ENCODE measurements at regions not wholly inside any gene's neighbourhood (a gene's known extent, or its start where the extent isn't known, plus 50 kb on each side); places are given as distances from the start of the nearest gene placed in this dataset.

DNA sequence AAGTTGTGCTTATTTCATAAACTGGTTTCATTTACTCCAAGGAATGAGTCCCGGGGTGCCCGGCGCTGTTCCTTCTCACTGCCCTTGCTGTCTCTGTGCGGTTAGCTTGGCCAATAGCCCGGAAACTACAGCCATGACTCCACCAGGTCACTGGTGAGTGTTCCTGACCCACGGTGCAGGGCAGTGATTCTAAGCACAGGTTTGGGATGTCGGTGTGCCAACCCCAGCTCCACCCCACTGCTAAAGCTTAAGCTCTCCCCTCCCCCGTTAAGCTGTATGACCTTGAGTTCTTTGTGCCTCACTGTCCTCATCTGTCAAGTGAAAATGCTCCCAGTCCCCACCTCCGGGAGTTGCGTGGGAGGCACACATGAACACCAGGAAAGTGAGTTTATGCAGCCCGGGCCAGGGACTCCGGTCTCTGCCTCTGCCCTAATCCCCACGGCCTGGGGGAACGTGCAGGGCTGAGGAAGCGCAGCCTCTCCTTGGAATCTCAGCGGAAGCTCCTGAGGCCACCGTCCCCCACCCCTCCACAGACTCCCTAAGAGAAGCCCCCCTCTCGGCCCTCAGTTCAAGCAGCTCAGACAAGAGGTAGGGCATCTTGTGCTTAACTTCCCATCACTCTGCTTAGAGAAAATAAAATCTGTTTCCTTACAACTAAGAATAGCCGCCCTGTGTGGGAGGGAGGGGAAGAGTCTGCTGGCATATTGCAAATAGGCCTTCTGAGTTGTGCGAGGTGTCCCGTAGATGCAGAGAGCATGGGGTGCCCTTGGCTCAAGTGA lies 92.0 kb upstream of the RAI14 start:
- DNase-seq, result no peak

DNA sequence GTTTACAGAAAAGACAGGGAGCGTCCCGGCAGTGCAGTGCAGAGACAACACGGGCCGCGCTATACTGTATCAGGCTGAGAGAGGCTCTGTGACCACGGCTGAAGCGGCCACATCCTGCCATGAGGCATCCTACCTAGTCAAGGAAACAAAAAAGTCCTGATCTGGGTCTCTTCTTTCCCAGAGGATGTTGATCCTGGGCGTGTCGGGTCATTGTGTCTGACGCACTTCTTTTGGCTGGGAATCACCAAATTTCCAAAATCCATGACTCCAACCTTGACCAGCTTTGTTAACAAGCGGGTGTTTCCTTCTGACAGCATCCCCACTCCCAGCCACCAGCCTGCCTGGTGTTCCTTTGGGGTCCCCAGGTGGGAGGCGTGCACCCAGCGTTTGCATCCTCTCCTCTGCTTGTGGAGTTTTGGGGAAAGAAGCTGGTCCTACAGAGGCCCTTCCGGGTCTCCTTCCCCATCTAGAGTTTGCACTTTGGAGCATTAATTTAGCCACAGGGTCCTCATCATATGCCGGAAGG lies 91.4 kb upstream of the RAI14 start:
- no peak for DNase-seq

GRCh38 chr5:34570143-34570542 lies 86.0 kb upstream of the RAI14 start:
- DNase-seq, result no peak

DNA sequence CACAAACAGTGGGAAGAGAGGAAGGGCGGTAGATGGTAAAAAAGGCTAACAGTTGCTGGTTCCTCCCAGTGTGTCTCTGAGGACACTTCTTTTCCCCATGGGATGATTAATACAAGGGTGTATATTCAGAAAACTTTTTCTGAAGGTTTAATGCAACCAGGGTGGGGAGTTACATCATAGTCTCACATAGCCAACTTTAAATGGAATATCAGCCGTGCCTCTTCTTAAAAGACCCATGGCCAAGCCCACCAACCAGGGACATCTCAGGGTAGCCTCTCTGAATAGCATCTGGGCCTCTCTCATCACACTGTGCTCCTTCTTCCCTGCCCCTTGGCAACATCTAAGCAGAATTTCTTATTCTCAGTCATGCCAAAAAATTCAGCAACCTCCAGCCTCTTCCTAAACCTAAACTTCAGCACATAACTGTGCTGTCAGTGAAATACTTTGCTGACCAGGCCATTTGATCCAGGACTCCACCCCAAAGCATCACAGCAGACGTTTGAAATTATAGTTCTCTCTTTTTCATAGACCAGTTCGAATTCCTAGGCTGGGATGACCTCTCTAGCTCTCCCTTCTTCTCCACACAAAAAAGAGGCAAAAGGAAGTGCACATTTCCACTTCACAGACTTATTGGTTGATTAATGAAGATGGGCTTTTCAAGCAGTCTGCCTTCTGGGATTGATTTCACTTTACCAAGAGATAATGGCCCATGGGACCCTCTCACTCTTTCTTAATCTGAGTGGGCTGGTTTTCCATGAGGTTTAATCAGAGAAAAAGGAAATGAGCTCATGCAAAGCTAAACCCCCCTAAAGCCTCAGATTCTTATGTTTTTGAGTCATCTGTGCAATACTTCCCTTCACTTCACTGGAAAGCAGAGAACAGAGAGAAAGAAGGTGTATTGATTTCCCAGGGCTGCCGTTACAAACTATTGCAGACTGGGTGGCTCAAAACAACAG lies 85.1 kb upstream of the RAI14 start:
- DNase-seq, result no peak

- DNase-seq, result no peak
These were observed 84.5 kb upstream of the RAI14 start for GRCh38 chr5:34571677-34572041.

DNA sequence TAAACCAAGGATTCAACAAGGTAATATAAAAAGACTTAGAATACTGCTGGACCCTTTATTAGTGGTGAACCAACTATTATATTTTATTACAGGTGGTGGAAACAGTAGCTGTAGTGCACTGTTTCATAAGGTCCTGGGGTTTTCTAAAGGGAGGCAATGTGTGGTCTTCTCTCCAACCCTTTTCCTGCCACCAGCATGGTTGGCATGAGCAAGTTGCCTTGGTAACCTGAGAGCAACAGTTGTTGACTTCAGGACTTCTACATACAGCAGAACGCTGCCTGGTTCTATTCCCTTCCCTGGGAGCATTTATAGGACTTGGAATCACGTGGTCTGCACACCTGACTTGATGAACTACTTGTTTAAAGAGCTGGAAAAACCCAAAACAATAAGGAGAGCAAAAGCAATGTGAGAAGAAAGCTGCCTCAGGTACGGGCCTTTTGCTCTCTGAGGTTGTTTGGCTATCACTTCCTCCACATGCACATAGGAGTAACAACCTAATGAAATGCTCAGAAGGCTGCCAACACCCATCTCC lies 81.1 kb upstream of the RAI14 start:
- DNase-seq, result no peak

DNA sequence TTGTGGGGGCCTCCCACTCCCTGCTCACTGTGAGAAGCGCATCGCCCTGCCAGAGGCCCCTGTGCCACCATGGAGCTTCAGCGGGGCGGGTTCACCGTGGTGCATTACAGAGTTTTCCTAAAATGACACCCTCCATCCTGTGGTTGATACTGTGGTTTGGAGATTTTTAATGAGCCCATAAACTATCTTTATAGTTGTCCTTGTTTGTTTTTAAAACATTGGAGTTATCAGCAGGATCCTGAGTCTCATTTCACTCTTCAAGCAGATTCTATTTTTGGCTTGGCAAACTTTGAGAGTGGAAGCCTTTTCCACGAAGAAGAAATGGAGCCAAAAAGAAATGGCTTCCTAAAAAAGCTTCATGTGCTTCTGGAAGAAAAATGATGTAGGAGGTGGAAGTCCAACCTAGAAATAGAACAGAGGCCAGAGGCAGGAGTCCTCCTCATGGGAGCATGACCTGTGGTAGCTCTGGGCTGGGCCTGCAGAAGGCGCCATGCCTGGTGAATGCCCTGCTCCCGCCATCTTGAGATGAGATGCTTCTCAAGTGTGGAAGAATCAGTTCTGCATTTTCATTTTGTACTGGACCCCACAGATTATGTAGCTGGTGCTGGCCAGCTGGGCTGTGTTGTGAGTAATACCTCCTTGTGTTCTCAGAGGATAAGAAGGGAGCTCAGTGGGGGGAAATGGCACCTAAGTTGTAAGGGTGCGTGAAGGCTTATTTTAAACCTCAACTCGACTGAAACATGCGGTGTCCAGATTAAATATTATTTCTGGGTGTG lies 79.0 kb upstream of the RAI14 start:
- no peak for DNase-seq

- no peak for DNase-seq
These were observed 77.2 kb upstream of the RAI14 start for GRCh38 chr5:34578962-34579361.

DNA sequence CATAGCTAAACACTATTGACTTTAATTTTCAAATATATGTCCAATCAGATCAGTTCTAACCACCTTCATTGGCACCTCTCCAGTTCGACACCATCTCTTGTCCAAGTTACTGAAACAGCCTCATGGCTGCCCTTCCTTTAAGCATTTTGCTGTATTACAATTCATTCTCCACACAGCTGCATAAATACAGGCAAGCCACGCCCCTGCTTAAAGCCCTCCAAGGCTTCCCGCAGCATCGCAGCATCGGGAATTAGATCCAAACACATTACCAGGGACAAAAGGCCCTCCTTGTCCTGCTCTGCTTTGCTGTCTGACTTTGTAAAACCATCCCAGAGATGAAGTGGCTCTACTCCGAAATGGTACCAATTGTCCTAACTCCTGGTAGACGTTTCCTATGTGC lies 75.1 kb upstream of the RAI14 start:
- no peak for DNase-seq

GRCh38 chr5:34582371-34582770 lies 73.8 kb upstream of the RAI14 start:
- no peak for DNase-seq

GRCh38 chr5:34583167-34583566 lies 73.0 kb upstream of the RAI14 start:
- DNase-seq, result no peak

DNA sequence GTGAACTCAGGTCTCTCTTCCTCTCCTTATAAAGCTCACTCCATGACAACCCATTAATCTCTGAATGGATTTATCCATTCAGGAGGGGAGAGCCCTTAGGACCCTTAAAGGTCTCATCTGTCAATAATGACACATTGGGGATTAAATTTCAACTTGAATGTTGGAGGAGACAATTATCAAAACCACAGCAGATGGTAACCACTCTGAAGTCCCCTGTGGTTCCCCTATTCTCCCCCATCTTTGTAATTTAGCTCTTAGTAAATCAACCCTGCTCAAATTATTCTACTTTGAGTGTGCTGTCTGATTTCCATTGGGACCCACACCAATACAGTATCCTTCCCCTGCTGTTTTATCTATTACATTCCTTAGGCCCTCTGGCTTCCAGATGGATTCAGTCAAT lies 72.0 kb upstream of the RAI14 start:
- no peak for DNase-seq

- peak; percentile 24 for DNase-seq
These were observed 70.5 kb upstream of the RAI14 start for GRCh38 chr5:34585601-34586104.

- no peak for DNase-seq
These were observed 69.8 kb upstream of the RAI14 start for GRCh38 chr5:34586117-34586885.

DNA sequence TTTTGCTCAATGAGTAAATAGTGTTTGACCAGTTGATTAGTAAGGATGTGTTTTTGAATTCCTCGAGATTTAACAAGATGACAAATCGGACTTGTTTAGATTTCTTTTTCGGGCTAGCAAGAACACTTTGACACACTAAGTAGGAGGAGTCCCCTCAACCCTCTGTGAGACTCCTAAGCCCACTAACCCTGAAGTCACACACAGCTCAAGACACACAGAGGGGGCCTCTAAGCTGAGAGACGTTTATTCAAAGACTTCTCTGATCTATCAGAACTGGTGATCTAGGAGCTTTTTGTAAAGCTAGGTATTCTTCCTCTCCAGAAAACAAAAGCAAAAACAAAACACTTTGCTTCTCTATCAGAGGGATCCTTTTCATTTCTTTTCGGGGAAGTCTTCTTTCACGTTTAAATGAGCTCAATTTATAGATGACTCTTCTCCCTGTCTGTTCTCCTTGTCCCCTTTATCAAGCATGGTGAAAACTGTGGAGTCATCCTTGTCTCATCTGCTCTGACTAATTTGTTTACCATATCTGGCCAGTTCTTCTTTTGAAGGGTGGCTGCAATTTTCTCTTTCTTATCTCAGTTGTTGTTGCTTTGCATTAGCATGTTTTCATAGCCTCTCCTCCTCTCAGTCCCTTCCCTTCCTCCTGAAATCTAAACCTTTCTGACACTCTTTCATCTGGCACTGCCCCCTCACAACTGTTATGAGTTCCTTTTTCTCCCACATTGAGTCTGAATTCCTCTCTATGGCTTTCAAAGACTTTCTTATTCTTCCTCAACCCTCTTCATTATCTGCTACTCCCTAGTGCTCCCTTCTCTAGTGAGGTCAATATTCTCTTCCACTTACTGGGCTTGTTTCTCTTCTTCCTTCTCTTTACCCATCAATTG lies 68.5 kb upstream of the RAI14 start:
- no peak for DNase-seq

- no peak for DNase-seq
These were observed 66.3 kb upstream of the RAI14 start for GRCh38 chr5:34589832-34590231.

- DNase-seq, result no peak
These were observed 64.4 kb upstream of the RAI14 start for GRCh38 chr5:34591723-34592122.

DNA sequence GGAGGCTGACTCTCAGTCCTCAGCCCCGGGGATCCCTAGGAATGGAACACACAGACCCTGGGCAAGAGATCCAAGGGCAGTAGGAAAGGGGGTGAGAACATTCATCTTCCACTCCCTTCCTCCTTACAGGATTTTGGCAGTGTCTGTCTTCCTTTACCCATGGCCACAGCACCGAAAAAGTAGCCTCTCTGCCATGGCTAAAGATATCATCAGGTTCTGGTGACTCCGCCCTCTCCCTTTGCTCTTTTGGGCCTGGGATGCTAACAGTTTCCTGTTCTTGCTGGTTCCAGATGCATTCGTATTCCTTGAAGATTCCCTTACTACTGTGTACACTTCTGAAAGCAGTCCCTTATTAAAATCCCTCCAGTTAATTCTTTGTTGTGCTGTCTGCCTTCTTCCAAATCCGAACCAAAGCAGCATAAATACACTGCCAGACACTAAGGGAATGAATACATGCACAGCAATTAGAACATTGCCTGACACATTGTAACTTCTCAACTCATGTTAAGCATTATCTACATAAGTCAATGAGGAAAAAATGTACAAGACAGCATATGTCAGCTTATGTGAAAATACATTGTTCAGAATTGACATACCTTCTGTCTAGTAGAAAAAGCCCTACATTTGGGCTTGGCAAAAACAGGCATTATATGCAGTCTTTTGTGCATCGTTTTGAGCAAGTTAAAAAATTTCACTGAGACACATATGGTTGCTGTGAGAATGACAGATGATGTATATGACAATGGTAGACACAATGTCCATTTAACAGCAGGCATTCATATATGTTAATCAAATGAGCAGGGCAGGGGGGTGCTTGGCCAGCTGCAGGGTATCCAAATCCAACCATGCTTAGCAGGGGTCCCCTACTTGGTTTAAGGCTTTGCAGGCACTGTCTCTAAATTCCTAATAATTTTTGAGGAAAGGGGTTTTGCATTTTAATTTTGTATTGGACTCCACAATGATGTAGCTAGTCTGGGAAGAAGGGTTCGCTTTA lies 58.8 kb upstream of the RAI14 start:
- no peak for DNase-seq

DNA sequence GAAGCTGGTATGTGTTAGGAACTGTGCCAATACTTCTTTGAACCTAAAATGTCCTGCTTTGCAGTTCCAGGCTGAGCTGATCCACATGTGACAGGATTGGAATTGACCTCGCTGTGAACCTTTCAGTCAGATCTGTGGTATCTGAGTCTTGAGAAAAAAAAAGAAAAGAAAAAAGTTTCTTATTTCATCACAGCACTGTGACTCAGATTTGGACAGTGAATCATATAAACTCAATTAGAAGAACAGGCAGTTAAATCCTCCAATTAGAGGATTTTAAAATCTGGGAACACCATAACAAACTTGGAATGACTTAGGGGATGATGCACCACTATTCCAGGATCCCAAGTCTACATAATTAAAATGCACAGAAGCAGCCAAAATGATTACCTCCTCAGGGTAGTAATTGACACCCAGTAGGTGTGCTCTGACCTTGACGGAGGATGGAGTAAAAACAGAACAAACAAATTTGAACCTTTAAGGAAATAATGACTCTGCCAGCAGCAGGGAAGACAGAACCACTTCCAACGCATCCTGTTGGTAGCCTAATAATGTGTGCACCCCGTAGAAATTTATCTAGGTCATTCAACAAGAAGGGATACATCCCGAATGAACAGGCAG lies 57.8 kb upstream of the RAI14 start:
- no peak for DNase-seq
